Thymus (tissue), 11 donors: ENCODE measurements at regions not wholly inside any gene's neighbourhood (a gene's known extent, or its start where the extent isn't known, plus 50 kb on each side); places are given as distances from the start of the nearest gene placed in this dataset.

Experiments used
- DNase-seq, 9 donors: peaks; one replicate each; pipeline ENCODE4 v3.0.0-alpha.2; 2013; ENCODE audit warnings: low spot score in 9 of 9, low read depth in 6 of 9, missing footprints in 1 of 9
- H3K27ac ChIP-seq, 2 donors: one replicate each; pipeline ENCODE4 v1.5.1; 2013; ENCODE audit warnings: control low read depth in 1 of 2, low read depth in 1 of 2, low read length in 1 of 2, mild to moderate bottlenecking in 1 of 2, moderate library complexity in 1 of 2
- H3K27me3 ChIP-seq, 2 donors: one replicate each; pipeline ENCODE4 v1.5.1; 2013; ENCODE audit warnings: low read length in 1 of 2; ENCODE audit not compliant: control insufficient read depth in 2 of 2, insufficient read depth in 1 of 2
- H3K36me3 ChIP-seq, 2 donors: one replicate each; pipeline ENCODE4 v1.5.1; 2013; ENCODE audit warnings: low read length in 1 of 2, mild to moderate bottlenecking in 1 of 2, moderate library complexity in 1 of 2; ENCODE audit not compliant: control insufficient read depth in 2 of 2, insufficient read depth in 2 of 2
- H3K4me1 ChIP-seq, 2 donors: one replicate each; pipeline ENCODE4 v1.5.1; 2013; ENCODE audit warnings: low read length in 2 of 2; ENCODE audit not compliant: control insufficient read depth in 2 of 2, insufficient read depth in 2 of 2
- H3K4me3 ChIP-seq, 2 donors: one replicate each; pipeline ENCODE4 v1.5.1; 2013; ENCODE audit warnings: low read length in 2 of 2, control low read depth in 1 of 2, mild to moderate bottlenecking in 1 of 2
- H3K9me3 ChIP-seq, 2 donors: one replicate each; pipeline ENCODE4 v1.5.1; 2013; ENCODE audit warnings: low read length in 1 of 2, mild to moderate bottlenecking in 1 of 2; ENCODE audit not compliant: control insufficient read depth in 2 of 2, insufficient read depth in 1 of 2
- WGBS: extraction: QIAGEN DNeasy Blood & Tissue Kit; methylation state at CpG from one replicate; pipeline ENCODE4 v1.1.7; 2013; 5-methylcytosine and 5-hydroxymethylcytosine counted together
- donor health status: healthy.

DNA sequence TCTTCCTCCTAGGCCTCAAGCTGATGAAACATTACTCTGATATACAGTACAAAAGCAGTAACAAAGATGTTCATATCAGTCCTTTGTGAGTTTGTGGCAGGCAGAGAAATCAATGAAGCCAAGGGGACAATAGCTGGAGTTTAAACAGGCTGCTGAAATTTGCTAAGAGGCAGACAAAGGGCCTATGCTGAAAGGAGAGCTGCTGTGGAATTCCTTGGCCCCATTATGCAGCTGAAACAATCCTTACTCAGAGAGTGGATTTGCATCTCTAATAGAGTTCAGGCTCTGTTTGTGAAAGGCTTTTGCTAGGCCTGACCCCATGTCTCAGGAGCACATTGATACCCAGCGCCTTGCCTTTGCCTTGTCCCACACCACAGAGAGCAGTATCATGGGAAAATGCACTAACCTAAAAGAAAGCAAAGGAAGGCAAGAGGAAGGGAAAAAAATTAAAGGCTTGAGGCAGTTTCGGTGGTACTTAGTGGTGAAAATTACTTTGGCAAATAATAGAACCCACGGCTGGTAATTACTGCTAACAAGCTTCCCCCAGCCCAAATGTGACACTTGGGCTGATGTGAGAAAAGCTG lies 195.0 kb upstream of the EPHA3 start:
- WGBS = 91% methylated on average over 3 of the region's 3 CpGs
- no peaks in the 10 kb centered on the region for H3K27me3 ChIP-seq
- H3K4me1 ChIP-seq = no peaks in the 10 kb centered on the region
- no peaks in the 10 kb centered on the region for H3K9me3 ChIP-seq
- no peak overlapping the region for H3K4me3 ChIP-seq
- H3K27ac ChIP-seq = no peak overlapping the region
- no peaks in the 10 kb centered on the region for H3K36me3 ChIP-seq
- no peak for DNase-seq

DNA sequence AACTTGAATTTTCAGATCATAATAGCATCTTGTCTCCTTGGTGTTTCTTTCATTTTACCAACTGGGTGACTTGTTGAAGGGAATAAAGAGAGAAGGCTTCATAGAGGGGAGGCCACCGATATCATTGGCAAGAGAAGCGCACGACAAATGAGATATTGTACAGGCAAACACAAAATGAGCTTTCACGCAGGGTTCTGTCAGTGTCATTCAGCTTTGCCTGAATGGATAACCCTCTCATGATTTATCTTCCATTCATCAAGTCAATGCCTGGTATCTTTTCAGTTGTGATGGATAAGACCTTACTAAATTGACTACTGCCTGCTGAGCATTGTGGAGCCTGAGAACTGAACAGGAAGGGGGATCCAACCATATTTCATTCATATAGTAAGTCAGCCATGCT lies 188.6 kb upstream of the EPHA3 start:
- DNase-seq = no peak
- no peaks in the 10 kb centered on the region for H3K27me3 ChIP-seq
- no peaks in the 10 kb centered on the region for H3K4me1 ChIP-seq
- no peak overlapping the region for H3K27ac ChIP-seq
- H3K36me3 ChIP-seq = no peaks in the 10 kb centered on the region
- WGBS = 97% methylated on average over 4 of the region's 4 CpGs
- H3K4me3 ChIP-seq = no peak overlapping the region
- no peaks in the 10 kb centered on the region for H3K9me3 ChIP-seq

DNA sequence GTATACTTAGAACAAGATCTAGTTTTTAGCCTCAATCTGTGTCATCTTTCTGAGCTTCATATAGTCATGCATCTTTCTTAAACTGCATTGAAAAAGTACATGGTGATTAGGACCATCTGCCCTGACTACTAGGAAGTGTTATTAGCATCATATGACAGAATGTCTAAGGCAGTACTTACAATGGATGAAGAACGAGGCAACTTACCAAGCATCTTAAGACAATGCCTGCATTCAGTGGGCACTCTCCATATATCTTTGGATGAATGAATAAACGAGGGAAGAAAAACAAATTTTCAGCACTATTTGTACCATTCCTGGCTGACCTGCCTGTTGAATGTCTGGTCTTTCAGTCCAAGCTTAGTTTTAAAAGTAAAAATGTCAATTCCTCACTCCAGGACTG lies 185.4 kb upstream of the EPHA3 start:
- no peak for DNase-seq
- Histone ChIP-seq H3K27me3 (no peaks in the 10 kb centered on the region), H3K27ac (no peak overlapping the region), H3K36me3 (no peaks in the 10 kb centered on the region), H3K9me3 (no peaks in the 10 kb centered on the region), H3K4me3 (no peak overlapping the region), H3K4me1 (no peaks in the 10 kb centered on the region)
- 81% methylated on average over 2 of the region's 2 CpGs for WGBS

DNA sequence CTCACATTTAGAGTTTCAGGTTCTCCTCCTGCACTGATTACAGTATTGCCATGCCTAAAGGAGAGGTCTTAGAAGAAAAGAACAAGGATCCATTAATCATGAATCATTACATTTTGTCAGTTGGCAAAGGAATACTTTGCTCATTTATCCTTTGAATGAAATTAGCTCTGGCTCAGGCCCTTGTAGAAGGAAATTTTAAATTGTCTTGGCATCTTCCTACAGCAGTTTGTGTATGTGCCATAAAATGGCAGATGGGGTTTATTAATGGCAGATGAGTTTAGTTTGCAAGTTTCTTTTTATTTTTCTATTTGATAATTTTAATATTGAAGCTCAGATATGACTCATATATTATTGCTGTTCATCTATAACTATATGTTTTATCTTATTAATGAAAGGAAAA lies 181.2 kb upstream of the EPHA3 start:
- no peak for DNase-seq
- Histone ChIP-seq H3K27ac (no peak overlapping the region), H3K4me1 (no peaks in the 10 kb centered on the region), H3K9me3 (no peaks in the 10 kb centered on the region), H3K27me3 (no peaks in the 10 kb centered on the region), H3K4me3 (no peak overlapping the region), H3K36me3 (no peaks in the 10 kb centered on the region)

DNA sequence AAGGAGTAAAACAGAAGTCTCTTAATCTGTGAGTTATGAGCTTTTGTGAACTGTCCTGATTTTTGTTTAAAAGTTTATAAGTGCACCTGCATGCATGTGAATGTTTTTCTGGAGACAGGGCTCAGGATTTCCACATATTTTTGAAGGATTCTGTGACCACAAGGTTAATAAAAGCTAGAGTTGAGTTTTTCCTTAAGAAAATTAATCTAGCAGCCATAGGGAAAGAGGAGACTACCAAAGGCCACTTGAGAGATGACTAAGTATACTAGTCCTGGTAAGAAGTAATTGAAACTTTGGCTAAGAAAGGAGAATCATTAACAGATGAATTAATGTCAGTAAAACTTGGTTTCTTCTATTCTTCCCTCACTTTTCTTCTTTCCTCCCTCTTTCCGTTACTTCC lies 176.8 kb upstream of the EPHA3 start:
- no peaks in the 10 kb centered on the region for H3K4me1 ChIP-seq
- H3K9me3 ChIP-seq = no peaks in the 10 kb centered on the region
- 85% methylated on average over 1 of the region's 1 CpG for WGBS
- no peak overlapping the region for H3K4me3 ChIP-seq
- no peaks in the 10 kb centered on the region for H3K36me3 ChIP-seq
- no peaks in the 10 kb centered on the region for H3K27me3 ChIP-seq
- no peak for DNase-seq
- H3K27ac ChIP-seq = no peak overlapping the region

DNA sequence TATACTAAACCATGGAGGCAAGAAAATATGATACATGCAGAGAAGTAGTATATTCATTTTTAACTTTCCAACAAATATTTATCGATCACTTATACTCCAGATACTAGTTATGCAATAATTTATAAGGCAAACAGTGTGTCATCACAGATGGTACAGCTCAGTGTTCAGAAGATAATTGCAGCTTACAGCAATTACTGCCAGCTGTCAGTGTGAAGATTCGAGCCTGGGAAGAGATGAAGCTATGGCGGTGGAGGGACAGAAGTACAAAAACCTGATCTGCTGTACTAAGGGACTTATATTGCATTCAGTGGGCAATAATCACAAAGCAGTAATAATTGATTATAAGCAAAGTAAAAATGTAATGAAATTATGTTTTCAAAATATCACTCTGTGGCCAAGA lies 170.6 kb upstream of the EPHA3 start:
- no peak for DNase-seq
- Histone ChIP-seq H3K4me3 (no peak overlapping the region), H3K27me3 (no peaks in the 10 kb centered on the region), H3K9me3 (no peaks in the 10 kb centered on the region), H3K36me3 (no peaks in the 10 kb centered on the region), H3K27ac (no peak overlapping the region), H3K4me1 (no peaks in the 10 kb centered on the region)
- 92% methylated on average over 3 of the region's 3 CpGs for WGBS

DNA sequence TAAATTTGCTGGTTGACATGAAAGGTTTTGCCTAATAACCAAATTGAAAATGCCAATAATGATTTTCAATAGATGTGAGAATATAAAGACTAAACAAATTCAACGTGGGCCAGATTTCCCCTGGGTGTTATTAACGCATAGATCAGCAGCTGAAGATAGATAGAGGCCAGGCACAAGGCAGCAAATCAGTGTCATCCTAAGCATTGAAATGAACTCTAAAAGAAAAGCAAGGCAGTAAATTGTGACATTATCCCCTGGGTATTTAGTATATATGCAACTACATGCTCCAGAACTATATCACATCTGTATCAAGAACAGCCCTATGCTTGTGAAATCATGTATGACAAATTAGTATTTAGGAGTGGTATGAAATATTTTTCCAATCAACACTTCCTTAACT lies 167.1 kb upstream of the EPHA3 start:
- 89% methylated on average over 2 of the region's 2 CpGs for WGBS
- H3K27ac ChIP-seq = no peak overlapping the region

DNA sequence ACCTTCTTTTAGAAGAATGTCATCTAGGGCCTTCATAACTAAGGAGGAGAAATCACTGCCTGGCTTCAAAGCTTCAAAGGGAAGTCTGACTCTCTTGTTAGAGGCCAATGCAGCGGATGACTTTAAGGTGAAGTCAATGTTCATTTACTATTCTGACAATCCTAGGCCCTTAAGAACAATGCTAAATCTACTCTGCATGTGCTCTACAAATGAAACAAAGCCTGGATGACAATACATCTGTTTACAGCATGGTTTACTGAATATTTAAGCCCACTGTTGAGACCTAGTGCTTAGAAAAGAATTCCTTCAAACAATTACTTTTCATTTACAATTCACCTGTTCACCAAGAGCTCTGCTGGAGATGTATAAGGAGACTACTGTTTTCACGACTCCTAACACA lies 160.4 kb upstream of the EPHA3 start:
- Histone ChIP-seq H3K36me3 (no peaks in the 10 kb centered on the region), H3K27me3 (no peaks in the 10 kb centered on the region), H3K9me3 (no peaks in the 10 kb centered on the region), H3K27ac (no peak overlapping the region), H3K4me3 (no peak overlapping the region), H3K4me1 (no peaks in the 10 kb centered on the region)
- DNase-seq = no peak
- WGBS = 93% methylated on average over 2 of the region's 2 CpGs

More for the DNA sequence above, 167.1 kb upstream of the EPHA3 start:
- Histone ChIP-seq H3K9me3 (no peaks in the 10 kb centered on the region), H3K36me3 (no peaks in the 10 kb centered on the region), H3K27me3 (no peaks in the 10 kb centered on the region), H3K4me3 (no peak overlapping the region), H3K4me1 (no peaks in the 10 kb centered on the region)
- no peak for DNase-seq

DNA sequence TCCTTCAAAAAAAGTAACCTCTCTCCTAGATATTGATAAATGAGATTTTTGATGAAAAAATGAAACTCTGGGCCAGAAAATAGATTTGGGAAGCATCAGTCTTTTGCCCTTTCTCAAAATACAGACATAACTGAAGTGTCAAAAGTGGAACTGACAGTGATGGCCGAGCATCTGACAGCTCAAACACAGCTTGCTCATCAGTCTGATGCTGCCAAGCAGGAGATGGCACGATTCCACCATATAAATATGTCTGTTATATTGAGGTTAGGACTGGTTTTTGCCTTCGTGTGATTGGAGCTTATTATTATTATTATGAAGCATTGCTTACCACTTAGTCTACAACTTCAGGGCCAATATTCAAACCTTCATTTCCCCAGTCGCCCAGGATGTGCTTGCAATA lies 152.6 kb upstream of the EPHA3 start:
- DNase-seq = no peak
- H3K4me3 ChIP-seq = no peak overlapping the region
- H3K27me3 ChIP-seq = no peaks in the 10 kb centered on the region
- H3K9me3 ChIP-seq = no peaks in the 10 kb centered on the region
- H3K4me1 ChIP-seq = no peaks in the 10 kb centered on the region
- H3K27ac ChIP-seq = no peak overlapping the region
- WGBS = 93% methylated on average over 4 of the region's 4 CpGs
- H3K36me3 ChIP-seq = no peaks in the 10 kb centered on the region

DNA sequence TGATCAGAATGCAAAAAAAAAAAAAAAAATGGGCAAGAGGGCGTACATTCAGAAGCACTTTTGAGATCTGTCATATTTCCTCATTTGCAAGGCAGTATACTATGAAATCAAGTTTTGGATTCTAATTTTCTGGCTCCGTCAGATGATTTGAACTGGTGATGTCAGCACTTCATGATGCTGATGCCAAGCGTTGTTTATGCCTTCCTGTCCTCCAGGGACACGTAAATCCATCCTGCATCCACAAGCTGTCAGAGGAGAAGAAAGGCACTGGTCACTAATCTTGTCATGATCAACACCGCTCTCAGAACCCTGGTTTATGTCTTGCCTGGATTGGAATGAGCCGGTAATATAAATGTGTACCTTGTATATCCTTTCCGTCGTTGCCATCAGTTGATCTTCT lies 152.1 kb upstream of the EPHA3 start:
- no peaks in the 10 kb centered on the region for H3K4me1 ChIP-seq
- H3K27ac ChIP-seq = no peak overlapping the region
- no peaks in the 10 kb centered on the region for H3K27me3 ChIP-seq
- H3K4me3 ChIP-seq = no peak overlapping the region
- no peak for DNase-seq
- H3K36me3 ChIP-seq = no peaks in the 10 kb centered on the region
- H3K9me3 ChIP-seq = no peaks in the 10 kb centered on the region
- WGBS = 94% methylated on average over 8 of the region's 8 CpGs
